ENCODE measurements at regions not wholly inside any gene's neighbourhood (a gene's known extent, or its start where the extent isn't known, plus 50 kb on each side); places are given as distances from the start of the nearest gene placed in this dataset.

GRCh38 chr13:75231235-75231634 lies 250.7 kb downstream of the TBC1D4 start:
- no peak for DNase-seq (ENCODE audit: low spot score)

- DNase-seq (ENCODE audit: low spot score), result peak; percentile 15
Measured at GRCh38 chr13:75226733-75227435, 255.1 kb downstream of the TBC1D4 start.

- DNase-seq (ENCODE audit: low spot score), result no peak
Measured at GRCh38 chr13:75226092-75226491, 255.9 kb downstream of the TBC1D4 start.

GRCh38 chr13:75225288-75226032 lies 256.5 kb downstream of the TBC1D4 start:
- DNase-seq (ENCODE audit: low spot score), result no peak

- peak; percentile 36 for DNase-seq (ENCODE audit: low spot score)
Measured at GRCh38 chr13:75224053-75224742, 257.8 kb downstream of the TBC1D4 start.

- peak; percentile 20 for DNase-seq (ENCODE audit: low spot score)
Measured at GRCh38 chr13:75222031-75222430, 259.9 kb downstream of the TBC1D4 start.

- no peak for DNase-seq (ENCODE audit: low spot score)
Measured at GRCh38 chr13:75220861-75221260, 261.1 kb downstream of the TBC1D4 start.

GRCh38 chr13:75220238-75220542 lies 261.8 kb downstream of the TBC1D4 start:
- DNase-seq (ENCODE audit: low spot score), result no peak

GRCh38 chr13:75219479-75220237 lies 262.3 kb downstream of the TBC1D4 start:
- peak; percentile 75 for DNase-seq (ENCODE audit: low spot score)

GRCh38 chr13:75217949-75218348 lies 264.0 kb downstream of the TBC1D4 start:
- DNase-seq (ENCODE audit: low spot score), result peak; percentile 17

GRCh38 chr13:75216038-75216437 lies 265.9 kb downstream of the TBC1D4 start:
- DNase-seq (ENCODE audit: low spot score), result no peak

GRCh38 chr13:75214846-75215245 lies 267.1 kb downstream of the TBC1D4 start:
- DNase-seq (ENCODE audit: low spot score), result no peak

- no peak for DNase-seq (ENCODE audit: low spot score)
Measured at GRCh38 chr13:75202981-75203380, 279.0 kb downstream of the TBC1D4 start.

GRCh38 chr13:75197803-75198202 lies 284.2 kb downstream of the TBC1D4 start:
- peak; percentile 8 for DNase-seq (ENCODE audit: low spot score)

- peak; percentile 63 for DNase-seq (ENCODE audit: low spot score)
Measured at GRCh38 chr13:75196147-75196837, 285.7 kb downstream of the TBC1D4 start.

- DNase-seq (ENCODE audit: low spot score), result peak; percentile 55
Measured at GRCh38 chr13:75195495-75196146, 286.3 kb downstream of the TBC1D4 start.

- peak; percentile 58 for DNase-seq (ENCODE audit: low spot score)
Measured at GRCh38 chr13:75194717-75195462, 287.1 kb downstream of the TBC1D4 start.

- peak; percentile 46 for DNase-seq (ENCODE audit: low spot score)
Measured at GRCh38 chr13:75186379-75186778, 295.6 kb downstream of the TBC1D4 start.

- DNase-seq (ENCODE audit: low spot score), result peak; percentile 89
Measured at GRCh38 chr13:75181906-75182305, 300.1 kb downstream of the TBC1D4 start.
